Mammary epithelial cell (primary cell): ENCODE measurements at regions not wholly inside any gene's neighbourhood (a gene's known extent, or its start where the extent isn't known, plus 50 kb on each side); places are given as distances from the start of the nearest gene placed in this dataset.

Source experiments
- EZH2 ChIP-seq: IDR thresholded peaks from 2 replicates; pipeline ENCODE4 v1.6.1; 2012; ENCODE audit warnings: low read length, inconsistent platforms, borderline replicate concordance
- TF ChIP-seq, protein P1 (sequence below), 2 donors: IDR thresholded peaks in 1 of 2; conservative IDR thresholded peaks in 1 of 2; 2 replicates each; pipeline ENCODE4 v1.5.1; 2011 to 2012; ENCODE audit warnings: inconsistent platforms in 2 of 2, low read length in 2 of 2, mild to moderate bottlenecking in 2 of 2, control low read depth in 1 of 2, low read depth in 1 of 2; ENCODE audit not compliant: insufficient read depth in 1 of 2; ENCODE audit errors: extremely low read depth in 1 of 2

DNA sequence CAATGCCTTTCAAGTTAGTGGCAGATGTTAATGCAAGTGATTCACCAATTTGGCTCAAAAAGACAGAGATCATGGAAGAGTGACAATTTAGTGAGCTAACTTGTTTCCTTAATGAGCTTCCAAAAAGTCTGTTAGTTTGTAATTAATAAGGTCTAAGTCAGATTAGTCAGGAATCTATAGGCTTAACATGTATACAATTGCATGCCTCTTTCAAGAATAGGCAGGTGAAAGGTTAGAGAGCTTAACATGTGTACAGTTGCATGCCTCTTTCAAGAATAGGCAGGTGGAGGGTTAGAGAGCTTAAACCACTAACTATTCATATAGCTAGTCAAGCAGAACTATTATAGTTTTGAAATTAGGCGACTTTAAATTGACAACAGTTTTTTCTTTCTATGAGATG lies 663.8 kb downstream of the C12orf50 start:
- TF ChIP-seq, protein P1, sequence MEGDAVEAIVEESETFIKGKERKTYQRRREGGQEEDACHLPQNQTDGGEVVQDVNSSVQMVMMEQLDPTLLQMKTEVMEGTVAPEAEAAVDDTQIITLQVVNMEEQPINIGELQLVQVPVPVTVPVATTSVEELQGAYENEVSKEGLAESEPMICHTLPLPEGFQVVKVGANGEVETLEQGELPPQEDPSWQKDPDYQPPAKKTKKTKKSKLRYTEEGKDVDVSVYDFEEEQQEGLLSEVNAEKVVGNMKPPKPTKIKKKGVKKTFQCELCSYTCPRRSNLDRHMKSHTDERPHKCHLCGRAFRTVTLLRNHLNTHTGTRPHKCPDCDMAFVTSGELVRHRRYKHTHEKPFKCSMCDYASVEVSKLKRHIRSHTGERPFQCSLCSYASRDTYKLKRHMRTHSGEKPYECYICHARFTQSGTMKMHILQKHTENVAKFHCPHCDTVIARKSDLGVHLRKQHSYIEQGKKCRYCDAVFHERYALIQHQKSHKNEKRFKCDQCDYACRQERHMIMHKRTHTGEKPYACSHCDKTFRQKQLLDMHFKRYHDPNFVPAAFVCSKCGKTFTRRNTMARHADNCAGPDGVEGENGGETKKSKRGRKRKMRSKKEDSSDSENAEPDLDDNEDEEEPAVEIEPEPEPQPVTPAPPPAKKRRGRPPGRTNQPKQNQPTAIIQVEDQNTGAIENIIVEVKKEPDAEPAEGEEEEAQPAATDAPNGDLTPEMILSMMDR (conservative IDR thresholded peaks at IDR 0.05 in 1 of 2, IDR thresholded peaks at IDR 0.05 in 1 of 2; ENCODE audit: extremely low read depth in 1 of 2, insufficient read depth in 1 of 2, low read depth in 1 of 2, low read length in 2 of 2): no peak
- TF ChIP-seq EZH2: no peak
